GM12874 (cell line): ENCODE measurements at regions not wholly inside any gene's neighbourhood (a gene's known extent, or its start where the extent isn't known, plus 50 kb on each side); places are given as distances from the start of the nearest gene placed in this dataset.

Experiments used
- TF ChIP-seq, protein P1 (sequence below): IDR thresholded peaks from 2 replicates; pipeline ENCODE4 v1.5.1; 2011; ENCODE audit warnings: low read depth, mild to moderate bottlenecking, control low read depth, low read length, moderate library complexity; ENCODE audit not compliant: insufficient read depth

DNA sequence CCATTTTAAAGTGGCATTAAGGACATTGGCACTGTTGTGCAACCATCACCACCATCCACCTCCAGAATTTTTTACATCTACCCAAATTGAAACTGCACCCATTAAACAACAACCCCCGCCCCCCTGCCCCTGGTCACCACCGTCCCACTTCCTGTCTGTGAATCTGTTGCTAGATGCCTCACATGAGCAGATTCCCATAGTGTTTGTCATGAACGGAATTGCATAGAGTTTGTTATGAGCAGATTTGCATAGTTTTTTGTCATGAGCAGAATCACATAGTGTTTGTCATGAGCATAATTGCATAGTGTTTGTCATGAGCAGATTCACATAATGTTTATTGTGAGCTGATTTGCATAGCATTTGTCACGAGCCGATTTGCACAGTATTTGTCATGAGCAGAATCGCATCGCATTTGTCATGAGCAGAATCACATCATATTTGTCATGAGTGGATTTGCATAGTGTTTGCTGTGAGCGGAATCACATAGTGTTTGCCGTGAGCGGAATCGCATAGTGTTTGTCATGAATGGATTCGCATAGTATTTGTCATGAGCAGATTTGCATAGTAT, 54.0 kb upstream of the GTF3A start:
- TF ChIP-seq, protein P1, sequence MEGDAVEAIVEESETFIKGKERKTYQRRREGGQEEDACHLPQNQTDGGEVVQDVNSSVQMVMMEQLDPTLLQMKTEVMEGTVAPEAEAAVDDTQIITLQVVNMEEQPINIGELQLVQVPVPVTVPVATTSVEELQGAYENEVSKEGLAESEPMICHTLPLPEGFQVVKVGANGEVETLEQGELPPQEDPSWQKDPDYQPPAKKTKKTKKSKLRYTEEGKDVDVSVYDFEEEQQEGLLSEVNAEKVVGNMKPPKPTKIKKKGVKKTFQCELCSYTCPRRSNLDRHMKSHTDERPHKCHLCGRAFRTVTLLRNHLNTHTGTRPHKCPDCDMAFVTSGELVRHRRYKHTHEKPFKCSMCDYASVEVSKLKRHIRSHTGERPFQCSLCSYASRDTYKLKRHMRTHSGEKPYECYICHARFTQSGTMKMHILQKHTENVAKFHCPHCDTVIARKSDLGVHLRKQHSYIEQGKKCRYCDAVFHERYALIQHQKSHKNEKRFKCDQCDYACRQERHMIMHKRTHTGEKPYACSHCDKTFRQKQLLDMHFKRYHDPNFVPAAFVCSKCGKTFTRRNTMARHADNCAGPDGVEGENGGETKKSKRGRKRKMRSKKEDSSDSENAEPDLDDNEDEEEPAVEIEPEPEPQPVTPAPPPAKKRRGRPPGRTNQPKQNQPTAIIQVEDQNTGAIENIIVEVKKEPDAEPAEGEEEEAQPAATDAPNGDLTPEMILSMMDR: no peak

DNA sequence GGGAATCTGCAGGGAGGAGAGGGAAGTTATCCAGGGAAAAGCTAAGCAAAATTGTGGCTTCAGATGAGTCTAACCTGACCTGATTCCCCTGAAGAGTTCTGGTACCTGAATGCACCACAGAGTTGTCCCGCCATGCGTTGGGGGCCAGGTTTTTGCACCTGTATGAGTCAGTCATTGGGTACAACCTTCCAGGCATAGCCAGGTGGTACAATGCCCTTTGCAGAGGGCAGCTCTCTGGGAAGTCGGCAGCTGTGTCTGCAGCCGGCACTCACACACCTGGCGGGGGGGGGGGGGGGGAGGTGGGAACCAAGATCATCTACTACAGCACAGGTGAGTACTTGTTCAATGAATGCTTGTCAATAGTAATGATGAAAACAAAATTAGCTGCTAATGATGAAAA, 52.5 kb upstream of the GTF3A start:
- TF ChIP-seq, protein P1: no peak

- TF ChIP-seq, protein P1: no peak
Measured at GRCh38 chr13:27372896-27373295, 51.5 kb upstream of the GTF3A start.

DNA sequence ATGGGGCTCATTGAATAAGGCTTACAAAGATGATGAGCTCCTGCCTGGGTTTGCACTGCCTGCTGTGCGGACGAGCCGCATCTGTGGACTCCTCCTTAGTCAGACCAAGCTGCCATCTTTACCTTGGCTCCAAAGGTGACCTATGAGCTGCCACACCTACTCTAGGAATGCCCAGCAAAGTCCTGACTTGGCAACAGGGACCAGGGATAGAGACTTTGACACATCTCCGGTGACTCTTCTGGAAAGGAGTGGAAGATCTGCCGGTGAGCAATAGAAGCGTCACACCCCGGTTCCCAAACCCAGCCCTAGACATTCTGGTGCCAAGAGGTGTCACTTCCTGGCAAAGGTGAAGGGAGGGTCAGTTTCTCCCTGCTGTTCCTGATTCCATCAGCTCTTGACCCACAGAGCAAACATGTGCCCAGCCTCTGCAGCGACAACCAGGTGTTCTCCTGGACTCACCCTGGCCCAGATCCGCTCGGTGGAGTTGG, 50.2 kb upstream of the GTF3A start:
- TF ChIP-seq, protein P1: no peak
